GM18907 (cell line): ENCODE measurements at regions not wholly inside any gene's neighbourhood (a gene's known extent, or its start where the extent isn't known, plus 50 kb on each side); places are given as distances from the start of the nearest gene placed in this dataset.
"Not testable (repeated sequence)": the region's sequence is repeated elsewhere in the genome, so short reads cannot be mapped to it uniquely, and the experiment has no call there.

Source experiments
- ATAC-seq: cut with Tn5 transposase; IDR thresholded peaks from one replicate; pipeline ENCODE4 v1.9.1; 2021; ENCODE audit warnings: mild to moderate bottlenecking, moderate library complexity; ENCODE audit not compliant: unreplicated experiment

- ATAC-seq, result peak; percentile 37
Observed at GRCh38 chr11:93608364-93608763, 53.1 kb upstream of the CEP295 start.

- no peak for ATAC-seq
Observed at GRCh38 chr11:93606721-93607120, 54.8 kb upstream of the CEP295 start.

GRCh38 chr11:93606314-93606713 lies 55.2 kb upstream of the CEP295 start:
- ATAC-seq, result no peak

GRCh38 chr11:93605642-93606041 lies 55.8 kb upstream of the CEP295 start:
- ATAC-seq, result no peak

GRCh38 chr11:93604008-93604660 lies 57.3 kb upstream of the CEP295 start:
- ATAC-seq, result no peak

GRCh38 chr11:93603225-93604007 lies 58.1 kb upstream of the CEP295 start:
- ATAC-seq, result no peak

- ATAC-seq, result not testable (repeated sequence)
Observed at GRCh38 chr11:93596171-93596570, 53.0 kb upstream of the SMCO4 start.
